ENCODE measurements at regions not wholly inside any gene's neighbourhood (a gene's known extent, or its start where the extent isn't known, plus 50 kb on each side); places are given as distances from the start of the nearest gene placed in this dataset.

- no peak for DNase-seq (ENCODE audit: low spot score)
- in situ Hi-C loops (cut with MboI; ENCODE audit: low sequenced_read_pairs, unreplicated experiment), result no loop called here
- TF ChIP-seq CTCF (IDR thresholded peaks at IDR 0.05; ENCODE audit: borderline replicate concordance, control extremely low read depth, extremely low read depth, insufficient read depth, missing control alignments), result no peak
Measured at GRCh38 chr3:20870106-20870899, 684.3 kb upstream of the SGO1 start.

- in situ Hi-C loops (cut with MboI; ENCODE audit: low sequenced_read_pairs, unreplicated experiment), result no loop called here
- no peak for TF ChIP-seq CTCF (IDR thresholded peaks at IDR 0.05; ENCODE audit: borderline replicate concordance, control extremely low read depth, extremely low read depth, insufficient read depth, missing control alignments)
- DNase-seq (ENCODE audit: low spot score), result no peak
Measured at GRCh38 chr3:20865803-20866202, 679.8 kb upstream of the SGO1 start.

GRCh38 chr3:20861454-20861853 is 675.4 kb upstream of the SGO1 start:
- no peak for DNase-seq (ENCODE audit: low spot score)
- TF ChIP-seq CTCF (IDR thresholded peaks at IDR 0.05; ENCODE audit: borderline replicate concordance, control extremely low read depth, extremely low read depth, insufficient read depth, missing control alignments), result no peak
- in situ Hi-C loops (cut with MboI; ENCODE audit: low sequenced_read_pairs, unreplicated experiment), result no loop called here

- in situ Hi-C loops (cut with MboI; ENCODE audit: low sequenced_read_pairs, unreplicated experiment), result no loop called here
- no peak for TF ChIP-seq CTCF (IDR thresholded peaks at IDR 0.05; ENCODE audit: borderline replicate concordance, control extremely low read depth, extremely low read depth, insufficient read depth, missing control alignments)
Measured at GRCh38 chr3:20857636-20858035, 671.6 kb upstream of the SGO1 start.

GRCh38 chr3:20853890-20854289 is 667.9 kb upstream of the SGO1 start:
- in situ Hi-C loops (cut with MboI; ENCODE audit: low sequenced_read_pairs, unreplicated experiment), result no loop called here

More at GRCh38 chr3:20857636-20858035, 671.6 kb upstream of the SGO1 start:
- no peak for DNase-seq (ENCODE audit: low spot score)

GRCh38 chr3:20852712-20853111 is 666.7 kb upstream of the SGO1 start:
- no peak for DNase-seq (ENCODE audit: low spot score)
- TF ChIP-seq CTCF (IDR thresholded peaks at IDR 0.05; ENCODE audit: borderline replicate concordance, control extremely low read depth, extremely low read depth, insufficient read depth, missing control alignments), result no peak
- in situ Hi-C loops (cut with MboI; ENCODE audit: low sequenced_read_pairs, unreplicated experiment), result no loop called here

More at GRCh38 chr3:20853890-20854289, 667.9 kb upstream of the SGO1 start:
- no peak for DNase-seq (ENCODE audit: low spot score)
- no peak for TF ChIP-seq CTCF (IDR thresholded peaks at IDR 0.05; ENCODE audit: borderline replicate concordance, control extremely low read depth, extremely low read depth, insufficient read depth, missing control alignments)

Measured in GM13976 (cell line).